OCI-LY3 (cell line): ENCODE measurements at regions not wholly inside any gene's neighbourhood (a gene's known extent, or its start where the extent isn't known, plus 50 kb on each side); places are given as distances from the start of the nearest gene placed in this dataset.

Experiments used
- H2AFZ ChIP-seq: fragments of 200-600, 300-600 bp; shearing (Covaris generic); 2 replicates; pipeline ENCODE4 v1.6.0; 2014; ENCODE audit warnings: antibody characterized with exemption, low read depth, low read length
- H3K27ac ChIP-seq: fragments of 200-600, 300-600 bp; sonication (generic); 2 replicates; pipeline ENCODE4 v1.5.1; 2014; ENCODE audit warnings: mild to moderate bottlenecking, low read length, moderate library complexity, mixed read lengths
- H3K27me3 ChIP-seq: fragments of 200-600, 300-600 bp; sonication (generic); 2 replicates; pipeline ENCODE4 v1.6.1; 2014; ENCODE audit warnings: low read depth, low read length, mixed read lengths
- H3K36me3 ChIP-seq: fragments of 200-600, 300-600 bp; sonication (generic); replicated peaks from 2 replicates; pipeline ENCODE3; 2014; ENCODE audit warnings: low read depth, low read length, mixed read lengths
- H3K4me1 ChIP-seq: fragments of 300-600, 200-600 bp; sonication (generic); 2 replicates; pipeline ENCODE4 v1.6.1; 2014; ENCODE audit warnings: low read length, mixed read lengths
- H3K4me2 ChIP-seq: fragments of 200-600, 300-600 bp; sonication (generic); 2 replicates; pipeline ENCODE4 v1.6.1; 2014; ENCODE audit warnings: low read length, mixed read lengths
- H3K4me3 ChIP-seq: fragments of 300-600, 200-600 bp; sonication (generic); 2 replicates; pipeline ENCODE4 v1.5.1; 2014; ENCODE audit warnings: antibody characterized with exemption, mild to moderate bottlenecking, low read length, moderate library complexity
- H3K79me2 ChIP-seq: fragments of 300-600, 200-600 bp; shearing (Covaris generic); 2 replicates; pipeline ENCODE4 v1.6.1; 2014; ENCODE audit warnings: mild to moderate bottlenecking, low read length, mixed read lengths
- H3K9ac ChIP-seq: fragments of 300-600, 200-600 bp; shearing (Covaris generic); 2 replicates; pipeline ENCODE4 v1.6.0; 2014; ENCODE audit warnings: mild to moderate bottlenecking, low read length, moderate library complexity
- H3K9me3 ChIP-seq: fragments of 200-600, 300-600 bp; shearing (Covaris generic); 2 replicates; pipeline ENCODE4 v1.6.1; 2014; ENCODE audit warnings: low read length, mixed read lengths; ENCODE audit not compliant: insufficient read depth
- H4K20me1 ChIP-seq: fragments of 200-600, 300-600 bp; sonication (generic); 2 replicates; pipeline ENCODE4 v1.6.1; 2016; ENCODE audit warnings: low read length, mixed read lengths; ENCODE audit not compliant: insufficient read depth
- CTCF ChIP-seq: fragments of 200-600, 300-600 bp; sonication (generic); IDR thresholded peaks from 2 replicates; pipeline ENCODE4 v1.5.1; 2014; ENCODE audit warnings: antibody characterized with exemption, low read length, low read depth
- EZH2phosphoT487 ChIP-seq: fragments of 200-600 bp; shearing (Covaris generic); IDR thresholded peaks from 2 replicates; pipeline ENCODE4 v1.6.1; 2018; ENCODE audit warnings: antibody characterized with exemption, mixed run types, low read depth

- Histone ChIP-seq H3K4me2 (no peak overlapping the region), H3K4me1 (peaks cover 5% of the 10 kb centered on the region), H3K4me3 (no peak overlapping the region), H3K9me3 (no peaks in the 10 kb centered on the region), H3K79me2 (no peaks in the 10 kb centered on the region), H4K20me1 (no peaks in the 10 kb centered on the region), H3K27me3 (no peaks in the 10 kb centered on the region; the same call in 1 of the 2 replicates), H3K9ac (no peak overlapping the region), H3K36me3 (no peaks in the 10 kb centered on the region), H2AFZ (no peak overlapping the region), H3K27ac (no peak overlapping the region)
- TF ChIP-seq CTCF (no peak), EZH2phosphoT487 (no peak)
Measured at GRCh38 chr4:81891005-81891996, 419.6 kb upstream of the RASGEF1B start.

- H3K36me3 ChIP-seq = no peaks in the 10 kb centered on the region
- TF ChIP-seq CTCF = no peak
- no peak for TF ChIP-seq EZH2phosphoT487
Measured at GRCh38 chr4:81884986-81885385, 413.3 kb upstream of the RASGEF1B start.

GRCh38 chr4:81883530-81884450, 412.1 kb upstream of the RASGEF1B start:
- TF ChIP-seq EZH2phosphoT487 = no peak
- TF ChIP-seq CTCF = no peak
- H2AFZ ChIP-seq = no peak overlapping the region
- H3K27ac ChIP-seq = no peak overlapping the region
- H3K36me3 ChIP-seq = no peaks in the 10 kb centered on the region
- no peak overlapping the region for H3K4me2 ChIP-seq
- H3K79me2 ChIP-seq = no peaks in the 10 kb centered on the region
- no peak overlapping the region for H3K9ac ChIP-seq
- no peaks in the 10 kb centered on the region for H3K27me3 ChIP-seq
- no peak overlapping the region for H3K4me3 ChIP-seq
- no peaks in the 10 kb centered on the region for H3K9me3 ChIP-seq
- H3K4me1 ChIP-seq = no peaks in the 10 kb centered on the region
- no peaks in the 10 kb centered on the region for H4K20me1 ChIP-seq

More at GRCh38 chr4:81884986-81885385, 413.3 kb upstream of the RASGEF1B start:
- H3K4me2 ChIP-seq = no peak overlapping the region
- no peaks in the 10 kb centered on the region for H3K27me3 ChIP-seq
- H2AFZ ChIP-seq = no peak overlapping the region
- H3K27ac ChIP-seq = no peak overlapping the region
- no peak overlapping the region for H3K4me3 ChIP-seq
- H4K20me1 ChIP-seq = no peaks in the 10 kb centered on the region
- no peak overlapping the region for H3K9ac ChIP-seq
- H3K79me2 ChIP-seq = no peaks in the 10 kb centered on the region
- H3K4me1 ChIP-seq = no peaks in the 10 kb centered on the region
- H3K9me3 ChIP-seq = no peaks in the 10 kb centered on the region

- no peak for TF ChIP-seq EZH2phosphoT487
- TF ChIP-seq CTCF = no peak
- Histone ChIP-seq H3K4me1 (no peaks in the 10 kb centered on the region), H3K4me2 (no peak overlapping the region), H3K9ac (no peak overlapping the region), H3K27ac (no peak overlapping the region), H3K9me3 (no peaks in the 10 kb centered on the region), H2AFZ (no peak overlapping the region), H3K79me2 (no peaks in the 10 kb centered on the region), H3K27me3 (no peaks in the 10 kb centered on the region), H4K20me1 (no peaks in the 10 kb centered on the region), H3K36me3 (no peaks in the 10 kb centered on the region), H3K4me3 (no peak overlapping the region)
Measured at GRCh38 chr4:81883004-81883403, 411.3 kb upstream of the RASGEF1B start.
